Stimulated activated naive B cell treated with anti-CD40 and anti-IgM and Interleukin-4, amounts not matched to agents 10 μg/mL and 1 μg/mL and 100 μg/mL, for 72 hours (primary cell): ENCODE measurements at regions not wholly inside any gene's neighbourhood (a gene's known extent, or its start where the extent isn't known, plus 50 kb on each side); places are given as distances from the start of the nearest gene placed in this dataset.

Experiments
- ATAC-seq, 2 donors: fragments of 150-1000 bp; cut with Tn5 transposase; replicated peaks; 2 replicates each; pipeline ENCODE4 v1.10.0; 2021; ENCODE audit warnings: moderate library complexity in 1 of 2
- DNase-seq: peaks from one replicate; pipeline ENCODE4 v3.0.0; 2021
- H3K27ac Mint-ChIP-seq: one replicate; pipeline ENCODE4 v1.8.0; 2022; ENCODE audit warnings: mild to moderate bottlenecking, mixed read lengths
- H3K27me3 Mint-ChIP-seq, 2 donors: one replicate each; pipeline ENCODE4 v1.8.0; 2022; ENCODE audit warnings: mixed read lengths in 2 of 2
- H3K36me3 Mint-ChIP-seq, 2 donors: one replicate each; pipeline ENCODE4 v1.8.0; 2022; ENCODE audit warnings: mixed read lengths in 2 of 2, mild to moderate bottlenecking in 1 of 2
- H3K4me1 Mint-ChIP-seq, 2 donors: one replicate each; pipeline ENCODE4 v1.8.0; 2022; ENCODE audit warnings: mixed read lengths in 2 of 2, mild to moderate bottlenecking in 1 of 2
- H3K4me3 Mint-ChIP-seq, 2 donors: one replicate each; pipeline ENCODE4 v1.8.0; 2022; ENCODE audit warnings: mild to moderate bottlenecking in 2 of 2, mixed read lengths in 2 of 2, moderate library complexity in 1 of 2
- H3K9me3 Mint-ChIP-seq, 2 donors: one replicate each; pipeline ENCODE4 v1.8.0; 2022; ENCODE audit warnings: mixed read lengths in 2 of 2, mild to moderate bottlenecking in 1 of 2

- Mint-ChIP-seq H3K27me3 (no peaks in the 10 kb centered on the region), H3K9me3 (peaks cover 5% of the 10 kb centered on the region in 2 donors)
Observed at GRCh38 chr6:153852034-153852433, 187.0 kb upstream of the OPRM1 start.

GRCh38 chr6:153849072-153849779 lies 189.8 kb upstream of the OPRM1 start:
- no peaks in the 10 kb centered on the region for H3K4me1 Mint-ChIP-seq
- H3K4me3 Mint-ChIP-seq = no peak overlapping the region
- no peak for ATAC-seq
- peaks cover 0 to 7% of the 10 kb centered on the region in 2 donors for H3K9me3 Mint-ChIP-seq
- no peak for DNase-seq
- no peak overlapping the region for H3K27ac Mint-ChIP-seq
- no peaks in the 10 kb centered on the region for H3K27me3 Mint-ChIP-seq
- H3K36me3 Mint-ChIP-seq = no peaks in the 10 kb centered on the region

More at GRCh38 chr6:153852034-153852433, 187.0 kb upstream of the OPRM1 start:
- Mint-ChIP-seq H3K36me3 (no peaks in the 10 kb centered on the region), H3K4me3 (no peak overlapping the region), H3K27ac (no peak overlapping the region), H3K4me1 (no peaks in the 10 kb centered on the region)
- ATAC-seq (no peak), DNase-seq (no peak)

GRCh38 chr6:153843420-153843819 lies 195.6 kb upstream of the OPRM1 start:
- Mint-ChIP-seq H3K27ac (no peak overlapping the region), H3K36me3 (no peaks in the 10 kb centered on the region), H3K4me1 (no peaks in the 10 kb centered on the region), H3K4me3 (no peak overlapping the region), H3K9me3 (peaks cover 0 to 2% of the 10 kb centered on the region in 2 donors), H3K27me3 (no peaks in the 10 kb centered on the region)
- ATAC-seq = no peak
- DNase-seq = no peak

- H3K4me3 Mint-ChIP-seq = no peak overlapping the region
- no peak for DNase-seq
- no peak for ATAC-seq
- no peaks in the 10 kb centered on the region for H3K4me1 Mint-ChIP-seq
- no peaks in the 10 kb centered on the region for H3K36me3 Mint-ChIP-seq
- no peak overlapping the region for H3K27ac Mint-ChIP-seq
- H3K27me3 Mint-ChIP-seq = no peaks in the 10 kb centered on the region
- peaks cover 0 to 2% of the 10 kb centered on the region in 2 donors for H3K9me3 Mint-ChIP-seq
Observed at GRCh38 chr6:153842491-153842890, 196.5 kb upstream of the OPRM1 start.

- Mint-ChIP-seq H3K4me1 (no peaks in the 10 kb centered on the region), H3K36me3 (no peaks in the 10 kb centered on the region), H3K4me3 (no peak overlapping the region), H3K27me3 (no peaks in the 10 kb centered on the region), H3K27ac (no peak overlapping the region), H3K9me3 (peaks cover 0 to 1% of the 10 kb centered on the region in 2 donors)
- DNase-seq = no peak
- no peak for ATAC-seq
Observed at GRCh38 chr6:153840039-153840850, 198.8 kb upstream of the OPRM1 start.

GRCh38 chr6:153832543-153832942 lies 206.5 kb upstream of the OPRM1 start:
- H3K4me1 Mint-ChIP-seq = no peaks in the 10 kb centered on the region
- no peak for ATAC-seq
- peaks cover 5% of the 10 kb centered on the region in 2 donors for H3K9me3 Mint-ChIP-seq
- no peak overlapping the region for H3K27ac Mint-ChIP-seq
- H3K27me3 Mint-ChIP-seq = no peaks in the 10 kb centered on the region
- DNase-seq = no peak
- no peak overlapping the region for H3K4me3 Mint-ChIP-seq
- H3K36me3 Mint-ChIP-seq = no peaks in the 10 kb centered on the region

GRCh38 chr6:153831350-153832078 lies 207.5 kb upstream of the OPRM1 start:
- Mint-ChIP-seq H3K36me3 (no peaks in the 10 kb centered on the region), H3K9me3 (peaks cover 5 to 9% of the 10 kb centered on the region in 2 donors), H3K4me3 (no peak overlapping the region), H3K4me1 (no peaks in the 10 kb centered on the region), H3K27ac (no peak overlapping the region), H3K27me3 (no peaks in the 10 kb centered on the region)
- DNase-seq = no peak
- no peak for ATAC-seq

GRCh38 chr6:153817173-153817572 lies 221.9 kb upstream of the OPRM1 start:
- H3K4me1 Mint-ChIP-seq = no peaks in the 10 kb centered on the region
- no peak overlapping the region for H3K4me3 Mint-ChIP-seq
- no peak overlapping the region for H3K27ac Mint-ChIP-seq
- no peaks in the 10 kb centered on the region for H3K36me3 Mint-ChIP-seq
- H3K9me3 Mint-ChIP-seq = peaks cover 9 to 15% of the 10 kb centered on the region in 2 donors
- H3K27me3 Mint-ChIP-seq = no peaks in the 10 kb centered on the region
- no peak for ATAC-seq
- no peak for DNase-seq

- no peak for ATAC-seq
- Mint-ChIP-seq H3K27me3 (no peaks in the 10 kb centered on the region), H3K36me3 (no peaks in the 10 kb centered on the region), H3K4me3 (no peak overlapping the region), H3K4me1 (no peaks in the 10 kb centered on the region), H3K27ac (no peak overlapping the region), H3K9me3 (peaks cover 12 to 15% of the 10 kb centered on the region in 2 donors)
- DNase-seq = no peak
Observed at GRCh38 chr6:153816366-153816765, 222.7 kb upstream of the OPRM1 start.

GRCh38 chr6:153814136-153814535 lies 224.9 kb upstream of the OPRM1 start:
- Mint-ChIP-seq H3K27me3 (no peaks in the 10 kb centered on the region), H3K4me3 (no peak overlapping the region), H3K36me3 (no peaks in the 10 kb centered on the region), H3K4me1 (no peaks in the 10 kb centered on the region), H3K9me3 (peaks cover 14 to 15% of the 10 kb centered on the region in 2 donors), H3K27ac (no peak overlapping the region)
- no peak for ATAC-seq
- DNase-seq = no peak

- no peak for ATAC-seq
- H3K4me1 Mint-ChIP-seq = no peaks in the 10 kb centered on the region
- H3K27me3 Mint-ChIP-seq = no peaks in the 10 kb centered on the region
Observed at GRCh38 chr6:153804755-153805330, 234.2 kb upstream of the OPRM1 start.

GRCh38 chr6:153801917-153802316 lies 237.1 kb upstream of the OPRM1 start:
- Mint-ChIP-seq H3K4me3 (no peak overlapping the region), H3K27me3 (no peaks in the 10 kb centered on the region), H3K4me1 (no peaks in the 10 kb centered on the region), H3K27ac (no peak overlapping the region), H3K9me3 (peaks cover 0 to 4% of the 10 kb centered on the region in 2 donors), H3K36me3 (no peaks in the 10 kb centered on the region)
- DNase-seq (no peak), ATAC-seq (no peak)

More at GRCh38 chr6:153804755-153805330, 234.2 kb upstream of the OPRM1 start:
- Mint-ChIP-seq H3K27ac (no peak overlapping the region), H3K4me3 (no peak overlapping the region), H3K9me3 (peaks cover 0 to 4% of the 10 kb centered on the region in 2 donors), H3K36me3 (no peaks in the 10 kb centered on the region)
- DNase-seq = no peak

- Mint-ChIP-seq H3K9me3 (peaks cover 0 to 4% of the 10 kb centered on the region in 2 donors), H3K27me3 (no peaks in the 10 kb centered on the region), H3K36me3 (no peaks in the 10 kb centered on the region), H3K4me3 (no peak overlapping the region), H3K27ac (no peak overlapping the region), H3K4me1 (no peaks in the 10 kb centered on the region)
- ATAC-seq (no peak), DNase-seq (no peak)
Observed at GRCh38 chr6:153800580-153801188, 238.4 kb upstream of the OPRM1 start.
